Upper lobe of left lung (tissue), 6 donors: ENCODE measurements at regions not wholly inside any gene's neighbourhood (a gene's known extent, or its start where the extent isn't known, plus 50 kb on each side); places are given as distances from the start of the nearest gene placed in this dataset.

Experiments used
- ATAC-seq, 2 donors: fragments of 200-7000 bp; cut with Tn5 transposase; one replicate each; pipeline ENCODE4 v1.9.1; 2022; ENCODE audit warnings: mild to moderate bottlenecking in 2 of 2, moderate library complexity in 2 of 2; ENCODE audit not compliant: low FRiP score in 2 of 2
- DNase-seq, 2 donors: peaks; one replicate each; pipeline ENCODE4 v3.0.0-alpha.2; 2019 to 2020
- H3K27ac ChIP-seq, 4 donors: fragments of 200-600 bp; sonication (generic); one replicate each; pipeline ENCODE4 v1.5.1; 2016 to 2019
- H3K27me3 ChIP-seq, 4 donors: fragments of 200-600 bp; sonication (generic); one replicate each; pipeline ENCODE4 v1.5.1; 2017 to 2019
- H3K36me3 ChIP-seq, 4 donors: fragments of 200-600 bp; sonication (generic); one replicate each; pipeline ENCODE4 v1.5.1; 2016 to 2019
- H3K4me1 ChIP-seq, 4 donors: fragments of 200-600 bp; sonication (generic); one replicate each; pipeline ENCODE4 v1.5.1; 2018 to 2019
- H3K4me3 ChIP-seq, 4 donors: fragments of 200-600 bp; sonication (generic); one replicate each; pipeline ENCODE4 v1.5.1; 2017 to 2019; ENCODE audit warnings: mild to moderate bottlenecking in 2 of 4, moderate library complexity in 1 of 4
- H3K9me3 ChIP-seq, 4 donors: fragments of 200-600 bp; sonication (generic); one replicate each; pipeline ENCODE4 v1.5.1; 2018 to 2019
- CTCF ChIP-seq, 6 experiments: fragments of 450-650 bp in 4 of 6; fragments of 200-600 bp in 2 of 6; sonication (generic) in 2 of 6; IDR thresholded peaks; one replicate each; pipeline ENCODE4 v1.5.1; 2016 to 2019; ENCODE audit warnings: antibody characterized with exemption in 6 of 6
- EP300 ChIP-seq, 4 donors: sonication (generic); formaldehyde crosslinking; IDR thresholded peaks; one replicate each; pipeline ENCODE4 v1.5.1; 2017; ENCODE audit warnings: antibody characterized with exemption in 4 of 4, control low read depth in 2 of 4
- POLR2A ChIP-seq, 4 donors: fragments of 450-650 bp; IDR thresholded peaks; one replicate each; pipeline ENCODE4 v1.5.1; 2016 to 2017; ENCODE audit warnings: antibody characterized with exemption in 4 of 4, mild to moderate bottlenecking in 2 of 4
- POLR2AphosphoS5 ChIP-seq, 2 donors: sonication (generic); formaldehyde crosslinking; IDR thresholded peaks; one replicate each; pipeline ENCODE4 v1.5.1; 2017; ENCODE audit warnings: antibody characterized with exemption in 2 of 2
- WGBS, 2 donors: methylation state at CpG; one replicate each; pipeline ENCODE4 v1.1.5; 2017 to 2018; 5-methylcytosine and 5-hydroxymethylcytosine counted together
- donor health status: DM: no; HTN: no; CAD: no; lungs with moderate emphysema.
- donor health status: DM: no; HTN: yes; CAD: no; lungs with severe emphysema.

- no peak overlapping the region for H3K4me3 ChIP-seq
- H3K36me3 ChIP-seq = no peaks in the 10 kb centered on the region
- H3K27ac ChIP-seq = no peak overlapping the region
- H3K27me3 ChIP-seq = no peaks in the 10 kb centered on the region
- WGBS, 2 donors = 69 to 70% methylated on average over 1 of the region's 1 CpG
- ATAC-seq = no peak
- H3K9me3 ChIP-seq = no peaks in the 10 kb centered on the region
- no peak for TF ChIP-seq CTCF (IDR thresholded peaks at IDR 0.05)
- H3K4me1 ChIP-seq = no peaks in the 10 kb centered on the region
- DNase-seq = no peak
Observed at GRCh38 chr14:40229676-40230075, 797.4 kb upstream of the FBXO33 start.

GRCh38 chr14:40222996-40223395 lies 790.8 kb upstream of the FBXO33 start:
- no peak for ATAC-seq
- no peaks in the 10 kb centered on the region for H3K27me3 ChIP-seq
- H3K4me3 ChIP-seq = no peak overlapping the region
- no peak for DNase-seq
- no peak overlapping the region for H3K27ac ChIP-seq
- peaks cover 0 to 3% (median 0%) of the 10 kb centered on the region in 4 donors for H3K9me3 ChIP-seq
- H3K4me1 ChIP-seq = no peaks in the 10 kb centered on the region
- TF ChIP-seq CTCF (IDR thresholded peaks at IDR 0.05) (no peak), POLR2A (IDR thresholded peaks at IDR 0.05) (no peak), EP300 (IDR thresholded peaks at IDR 0.05) (no peak), POLR2AphosphoS5 (IDR thresholded peaks at IDR 0.05) (no peak)
- no peaks in the 10 kb centered on the region for H3K36me3 ChIP-seq
- WGBS, 2 donors = 84 to 86% methylated on average over 4 of the region's 4 CpGs

GRCh38 chr14:40221428-40221827 lies 789.2 kb upstream of the FBXO33 start:
- TF ChIP-seq EP300 (IDR thresholded peaks at IDR 0.05) (no peak), POLR2AphosphoS5 (IDR thresholded peaks at IDR 0.05) (no peak)
- no peak for DNase-seq
- no peaks in the 10 kb centered on the region for H3K36me3 ChIP-seq
- H3K4me1 ChIP-seq = no peaks in the 10 kb centered on the region
- H3K9me3 ChIP-seq = peaks cover 0 to 3% (median 0%) of the 10 kb centered on the region in 4 donors
- no peak overlapping the region for H3K27ac ChIP-seq
- ATAC-seq = no peak
- H3K27me3 ChIP-seq = no peaks in the 10 kb centered on the region
- H3K4me3 ChIP-seq = no peak overlapping the region

GRCh38 chr14:40219032-40219431 lies 786.8 kb upstream of the FBXO33 start:
- peaks cover 0 to 3% (median 0%) of the 10 kb centered on the region in 4 donors for H3K9me3 ChIP-seq
- no peak overlapping the region for H3K4me3 ChIP-seq
- ATAC-seq = no peak
- no peaks in the 10 kb centered on the region for H3K36me3 ChIP-seq
- WGBS, 2 donors = 74 to 79% methylated on average over 3 of the region's 3 CpGs
- no peak overlapping the region for H3K27ac ChIP-seq
- TF ChIP-seq CTCF (IDR thresholded peaks at IDR 0.05) (no peak), POLR2A (IDR thresholded peaks at IDR 0.05) (no peak), POLR2AphosphoS5 (IDR thresholded peaks at IDR 0.05) (no peak), EP300 (IDR thresholded peaks at IDR 0.05) (no peak)
- H3K27me3 ChIP-seq = no peaks in the 10 kb centered on the region
- no peaks in the 10 kb centered on the region for H3K4me1 ChIP-seq
- DNase-seq = no peak

- no peaks in the 10 kb centered on the region for H3K27me3 ChIP-seq
- DNase-seq (no peak), ATAC-seq (no peak)
- 77 to 78% methylated on average over 6 of the region's 6 CpGs for WGBS, 2 donors
- H3K4me1 ChIP-seq = no peaks in the 10 kb centered on the region
- peaks cover 0 to 3% (median 0%) of the 10 kb centered on the region in 4 donors for H3K9me3 ChIP-seq
- H3K36me3 ChIP-seq = no peaks in the 10 kb centered on the region
- TF ChIP-seq POLR2A (IDR thresholded peaks at IDR 0.05) = no peak
- TF ChIP-seq EP300 (IDR thresholded peaks at IDR 0.05) = no peak
- TF ChIP-seq POLR2AphosphoS5 (IDR thresholded peaks at IDR 0.05) = no peak
- TF ChIP-seq CTCF (IDR thresholded peaks at IDR 0.05) = no peak
- H3K4me3 ChIP-seq = no peak overlapping the region
- H3K27ac ChIP-seq = no peak overlapping the region
Observed at GRCh38 chr14:40218282-40218941, 786.2 kb upstream of the FBXO33 start.
